Astrocyte (in vitro differentiated cells and primary cell): ENCODE measurements at regions not wholly inside any gene's neighbourhood (a gene's known extent, or its start where the extent isn't known, plus 50 kb on each side); places are given as distances from the start of the nearest gene placed in this dataset.

Experiments used
- CTCF ChIP-seq: IDR thresholded peaks from 2 replicates; pipeline ENCODE4 v1.5.1; 2011; ENCODE audit warnings: low read depth, mild to moderate bottlenecking, inconsistent platforms, low read length, moderate library complexity; ENCODE audit not compliant: insufficient read depth
- EZH2 ChIP-seq: IDR thresholded peaks from 2 replicates; pipeline ENCODE4 v1.6.1; 2012; ENCODE audit warnings: mild to moderate bottlenecking, low read length, inconsistent platforms; ENCODE audit not compliant: insufficient read depth

- no peak for TF ChIP-seq CTCF
- no peak for TF ChIP-seq EZH2
These were observed 355.0 kb downstream of the RAB28 start for GRCh38 chr4:13129095-13129494.
